GM23338 (cell line): ENCODE measurements at regions not wholly inside any gene's neighbourhood (a gene's known extent, or its start where the extent isn't known, plus 50 kb on each side); places are given as distances from the start of the nearest gene placed in this dataset.

Experiments used
- CTCF ChIP-seq, 2 experiments: fragments of 200-600 bp in 1 of 2; sonication (generic) in 1 of 2; conservative IDR thresholded peaks; 2 replicates each; pipeline versions ENCODE4 v1.5.1 to v1.6.1; 2016 to 2017; ENCODE audit warnings: antibody characterized with exemption in 2 of 2, low read depth in 2 of 2, mild to moderate bottlenecking in 2 of 2, moderate library complexity in 1 of 2
- POLR2AphosphoS5 ChIP-seq: IDR thresholded peaks from 2 replicates; pipeline ENCODE4 v1.6.1; 2016; ENCODE audit warnings: antibody characterized with exemption, low read depth

GRCh38 chr14:89635615-89636014 is 218.6 kb upstream of the FOXN3 start:
- TF ChIP-seq POLR2AphosphoS5 (no peak), CTCF (conservative IDR thresholded peaks at IDR 0.05; ENCODE audit: low read depth in 2 of 2) (no peak)
